H1 (cell line): ENCODE measurements at regions not wholly inside any gene's neighbourhood (a gene's known extent, or its start where the extent isn't known, plus 50 kb on each side); places are given as distances from the start of the nearest gene placed in this dataset.

Experiments
- CTCF ChIA-PET: fragments of 300-600 bp; sonication (Branson Sonifier 250); formaldehyde crosslinking; loops from one replicate; lab custom pipeline; 2021; ENCODE audit not compliant: partially characterized antibody; lab: Charles Lee
- POLR2A ChIA-PET: fragments of 300-600 bp; sonication (Branson Sonifier 250); formaldehyde crosslinking; loops from one replicate; lab custom pipeline; 2021; ENCODE audit warnings: inconsistent platforms; ENCODE audit not compliant: partially characterized antibody; lab: Charles Lee
- DNase-seq, 2 experiments: peaks; one replicate each; pipeline versions ENCODE4 v3.0.0 to v3.0.0-alpha.2; 2010 to 2022; ENCODE audit warnings: low spot score in 2 of 2, low read depth in 1 of 2, mixed read lengths in 1 of 2
- FAIRE-seq: peaks from 2 replicates; lab custom pipeline; 2011; peaks lifted over from hg19 to GRCh38; lab: Jason Lieb, UNC
- H2AFZ ChIP-seq: 2 replicates; pipeline ENCODE4 v1.8.1; 2012; ENCODE audit warnings: low read length, inconsistent platforms
- H2AK5ac ChIP-seq: 2 replicates; pipeline ENCODE4 v1.6.1; 2013; ENCODE audit warnings: low read depth, low read length
- H2BK120ac ChIP-seq: replicated peaks from 2 replicates; pipeline ENCODE3; 2013; ENCODE audit warnings: low read depth, low read length, inconsistent platforms
- H2BK12ac ChIP-seq: 2 replicates; pipeline ENCODE4 v1.6.1; 2013; ENCODE audit warnings: low read depth, low read length
- H2BK15ac ChIP-seq: 2 replicates; pipeline ENCODE4 v1.6.1; 2013; ENCODE audit warnings: low read length
- H2BK20ac ChIP-seq: 2 replicates; pipeline ENCODE4 v1.6.1; 2013; ENCODE audit warnings: low read length
- H2BK5ac ChIP-seq: 2 replicates; pipeline ENCODE4 v1.6.1; 2013; ENCODE audit warnings: low read depth, low read length
- H3K14ac ChIP-seq: 2 replicates; pipeline ENCODE4 v1.6.1; 2013; ENCODE audit warnings: inconsistent platforms; ENCODE audit not compliant: insufficient read length
- H3K18ac ChIP-seq: 2 replicates; pipeline ENCODE4 v1.6.1; 2013; ENCODE audit warnings: low read length; ENCODE audit errors: extremely low read depth
- H3K23ac ChIP-seq: 2 replicates; pipeline ENCODE4 v1.6.1; 2013; ENCODE audit warnings: inconsistent platforms; ENCODE audit not compliant: insufficient read length
- H3K23me2 ChIP-seq: 2 replicates; pipeline ENCODE4 v1.6.1; 2013; ENCODE audit warnings: low read depth, low read length
- H3K27ac ChIP-seq: 2 replicates; pipeline ENCODE4 v1.6.1; 2011; ENCODE audit warnings: low read depth, low read length, inconsistent platforms
- H3K27me3 ChIP-seq, 4 experiments: replicated peaks in 1 of 4; 1 replicate in 1 of 4; 2 replicates in 3 of 4; pipeline versions ENCODE4 v1.6.1 to v1.8.1; 2011 to 2013; ENCODE audit warnings: low read length in 3 of 4, mild to moderate bottlenecking in 3 of 4, inconsistent platforms in 2 of 4, mixed read lengths in 2 of 4, moderate library complexity in 1 of 4; ENCODE audit not compliant: control insufficient read depth in 3 of 4, insufficient read depth in 3 of 4; ENCODE audit errors: extremely low read depth in 1 of 4
- H3K36me3 ChIP-seq, 4 experiments: 2 replicates each; pipeline versions ENCODE4 v1.6.1 to v1.8.1; 2011 to 2013; ENCODE audit warnings: mild to moderate bottlenecking in 4 of 4, low read length in 3 of 4, moderate library complexity in 2 of 4, control low read depth in 1 of 4, inconsistent platforms in 1 of 4; ENCODE audit not compliant: insufficient read depth in 4 of 4, control insufficient read depth in 2 of 4
- H3K4ac ChIP-seq: replicated peaks from 2 replicates; pipeline ENCODE3; 2013; ENCODE audit warnings: low read length, low read depth, mixed read lengths, inconsistent platforms; ENCODE audit not compliant: insufficient read length
- H3K4me1 ChIP-seq, 4 experiments: replicated peaks in 1 of 4; 1 replicate in 1 of 4; 2 replicates in 3 of 4; pipeline versions ENCODE4 v1.6.1 to v1.8.1; 2011 to 2013; ENCODE audit warnings: low read length in 3 of 4, inconsistent platforms in 2 of 4, mixed read lengths in 1 of 4; ENCODE audit not compliant: insufficient read depth in 4 of 4, control insufficient read depth in 3 of 4
- H3K4me2 ChIP-seq, 2 experiments: 2 replicates each; pipeline versions ENCODE4 v1.6.1 to v1.8.1; 2011 to 2013; ENCODE audit warnings: low read depth in 2 of 2, low read length in 2 of 2, control low read depth in 1 of 2, inconsistent platforms in 1 of 2, mild to moderate bottlenecking in 1 of 2; ENCODE audit not compliant: insufficient read depth in 1 of 2
- H3K4me3 ChIP-seq, 4 experiments: fragments of 200-600, 300-600 bp in 1 of 4; sonication (generic), shearing (Covaris generic), sonication (Bioruptor Twin) in 1 of 4; 2 replicates each; pipeline versions ENCODE4 v1.5.1 to v1.8.1; 2011 to 2016; ENCODE audit warnings: low read length in 4 of 4, low read depth in 3 of 4, control low read depth in 2 of 4, inconsistent platforms in 2 of 4, mild to moderate bottlenecking in 2 of 4, mixed read lengths in 1 of 4, moderate library complexity in 1 of 4; ENCODE audit not compliant: insufficient read depth in 2 of 4; ENCODE audit errors: extremely low read depth in 1 of 4
- H3K56ac ChIP-seq: replicated peaks from 2 replicates; pipeline ENCODE3; 2013; ENCODE audit warnings: low read depth, mild to moderate bottlenecking, mixed read lengths, low read length, inconsistent platforms; ENCODE audit not compliant: insufficient read length
- H3K79me1 ChIP-seq: 2 replicates; pipeline ENCODE4 v1.6.1; 2013; ENCODE audit warnings: low read depth, low read length, control low read depth
- H3K79me2 ChIP-seq, 2 experiments: 2 replicates each; pipeline versions ENCODE4 v1.6.1 to v1.8.1; 2012 to 2013; ENCODE audit warnings: low read length in 2 of 2, mild to moderate bottlenecking in 2 of 2, inconsistent platforms in 1 of 2; ENCODE audit not compliant: insufficient read depth in 2 of 2, control insufficient read depth in 1 of 2
- H3K9ac ChIP-seq, 4 experiments: replicated peaks in 1 of 4; 1 replicate in 1 of 4; 2 replicates in 3 of 4; pipeline versions ENCODE4 v1.6.1 to v1.8.1; 2011 to 2013; ENCODE audit warnings: low read depth in 3 of 4, low read length in 3 of 4, control low read depth in 2 of 4, mild to moderate bottlenecking in 2 of 4, moderate library complexity in 2 of 4, inconsistent platforms in 1 of 4; ENCODE audit errors: extremely low read depth in 1 of 4
- H3K9me3 ChIP-seq, 2 experiments: 2 replicates each; pipeline versions ENCODE4 v1.6.1 to v1.8.1; 2012 to 2013; ENCODE audit warnings: mild to moderate bottlenecking in 2 of 2, moderate library complexity in 2 of 2, control low read depth in 1 of 2, inconsistent platforms in 1 of 2, low read depth in 1 of 2, low read length in 1 of 2, mixed read lengths in 1 of 2; ENCODE audit not compliant: insufficient read depth in 2 of 2
- H4K20me1 ChIP-seq, 2 experiments: replicated peaks in 1 of 2; 2 replicates each; pipeline versions ENCODE3 to v1.8.1; 2011 to 2013; ENCODE audit warnings: inconsistent platforms in 2 of 2, low read length in 2 of 2, mild to moderate bottlenecking in 1 of 2; ENCODE audit not compliant: insufficient read depth in 2 of 2, control insufficient read depth in 1 of 2
- H4K5ac ChIP-seq: 2 replicates; pipeline ENCODE4 v1.6.1; 2013; ENCODE audit warnings: low read length, low read depth, mixed read lengths, inconsistent platforms; ENCODE audit not compliant: insufficient read length
- H4K8ac ChIP-seq: 2 replicates; pipeline ENCODE4 v1.8.0; 2013; ENCODE audit warnings: mild to moderate bottlenecking, moderate library complexity, low read length, inconsistent platforms; ENCODE audit not compliant: insufficient read depth; ENCODE audit errors: extremely low read depth
- H4K91ac ChIP-seq: replicated peaks from 2 replicates; pipeline ENCODE3; 2013; ENCODE audit warnings: low read length, mixed read lengths, inconsistent platforms; ENCODE audit not compliant: insufficient read length
- BACH1 ChIP-seq: IDR thresholded peaks from 2 replicates; pipeline ENCODE4 v1.6.1; 2012; ENCODE audit warnings: low read length, improper control_type of control experiment
- KDM1A ChIP-seq: fragments of 200-600, 300-600 bp; sonication (generic); IDR thresholded peaks from 2 replicates; pipeline ENCODE4 v1.7.1; 2016; ENCODE audit warnings: mild to moderate bottlenecking, low read length, borderline replicate concordance
- KDM5A ChIP-seq: fragments of 200-600 bp; IDR thresholded peaks from 2 replicates; pipeline ENCODE4 v1.7.1; 2012; ENCODE audit warnings: mild to moderate bottlenecking, low read length, inconsistent platforms, mixed read lengths
- RFX5 ChIP-seq: IDR thresholded peaks from 2 replicates; pipeline ENCODE4 v1.6.1; 2011; ENCODE audit warnings: low read depth, low read length, improper control_type of control experiment, borderline replicate concordance
- SP2 ChIP-seq: IDR thresholded peaks from 2 replicates; pipeline ENCODE4 v1.6.1; 2012; ENCODE audit warnings: mild to moderate bottlenecking, low read length, inconsistent platforms
- TCF12 ChIP-seq: IDR thresholded peaks from 2 replicates; pipeline ENCODE4 v1.6.1; 2011; ENCODE audit warnings: low read depth, mild to moderate bottlenecking, low read length
- WGBS, 2 experiments: shearing (Covaris generic) in 1 of 2; methylation state at CpG; one replicate each; pipeline versions ENCODE4 v1.1.6 to v1.1.7; 2013 to 2015; ENCODE audit warnings: low lambda C conversion rate in 2 of 2, mixed read lengths in 2 of 2, inconsistent platforms in 1 of 2, low coverage in 1 of 2, missing lambda C conversion rate in 1 of 2; ENCODE audit not compliant: insufficient replicate concordance in 2 of 2, insufficient coverage in 1 of 2, insufficient read length in 1 of 2; ENCODE audit errors: extremely low coverage in 1 of 2, missing lambda C conversion rate in 1 of 2; 5-methylcytosine and 5-hydroxymethylcytosine counted together
- TF ChIP-seq, protein P1 (sequence below), 3 experiments: IDR thresholded peaks; 1 replicate in 2 of 3; 2 replicates in 1 of 3; pipeline versions ENCODE4 v1.5.1 to v1.6.1; 2011; ENCODE audit warnings: low read length in 3 of 3, mild to moderate bottlenecking in 3 of 3, inconsistent platforms in 2 of 3, low read depth in 1 of 3, moderate library complexity in 1 of 3; ENCODE audit not compliant: insufficient read depth in 1 of 3; ENCODE audit errors: control extremely low read depth in 1 of 3

DNA sequence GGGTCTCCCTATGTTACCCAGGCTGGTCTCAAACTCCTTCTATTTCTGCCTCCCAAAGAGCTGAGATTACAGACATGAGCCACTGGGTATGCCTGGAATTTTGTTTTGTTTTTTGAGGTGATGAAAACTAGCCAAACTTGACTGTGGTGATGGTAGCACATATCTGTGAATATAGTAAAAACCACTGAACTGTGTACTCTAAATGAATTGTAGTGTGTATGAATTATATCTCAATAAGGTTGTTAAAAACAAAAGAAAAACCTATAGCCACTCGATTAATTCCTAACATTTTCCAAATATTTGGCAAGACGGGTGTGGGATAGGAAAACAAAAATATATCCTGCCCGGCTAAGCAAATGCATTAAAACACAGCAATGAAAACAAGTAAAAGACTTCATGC lies 1302.3 kb upstream of the CHAC2 start:
- H3K27ac ChIP-seq = no peak overlapping the region
- H3K23me2 ChIP-seq = no peaks in the 10 kb centered on the region; the same call in 1 of the 2 replicates
- no peak overlapping the region for H4K8ac ChIP-seq
- H3K9me3 ChIP-seq = no peaks in the 10 kb centered on the region
- H4K20me1 ChIP-seq = no peaks in the 10 kb centered on the region
- no peak overlapping the region for H3K4me3 ChIP-seq
- H3K79me2 ChIP-seq = no peaks in the 10 kb centered on the region
- no peak overlapping the region for H4K5ac ChIP-seq
- DNase-seq (no peak), FAIRE-seq (no peak)
- H3K9ac ChIP-seq = no peak overlapping the region
- H2BK12ac ChIP-seq = no peak overlapping the region
- H2BK20ac ChIP-seq = no peak overlapping the region
- no peak overlapping the region for H2AFZ ChIP-seq
- H3K18ac ChIP-seq = no peak overlapping the region
- H3K4me1 ChIP-seq = peaks cover 0 to 3% (median 0%) of the 10 kb centered on the region in 4 experiments; a peak in 2 of 7 replicates
- H3K4ac ChIP-seq = no peak overlapping the region
- H3K56ac ChIP-seq = no peak overlapping the region
- WGBS, 2 experiments = 86% methylated on average over 3 of the region's 3 CpGs; no CpG with 5 or more reads in 1 of the 2 experiments
- no peak overlapping the region for H3K4me2 ChIP-seq
- peaks cover 0 to 4% (median 0%) of the 10 kb centered on the region in 4 experiments; a peak in 2 of 7 replicates for H3K27me3 ChIP-seq
- ChIA-PET POLR2A (no interaction called here), CTCF (interaction anchor here (0.7 kb wide), 2 partner anchors 9 to 114 kb away, joined by 4 to 5 read pairs; no protein-coding TSS in a partner anchor)
- no peaks in the 10 kb centered on the region for H3K36me3 ChIP-seq
- H4K91ac ChIP-seq = no peak overlapping the region
- no peak overlapping the region for H2BK5ac ChIP-seq
- H2BK120ac ChIP-seq = no peak overlapping the region
- H3K14ac ChIP-seq = no peak overlapping the region
- H2AK5ac ChIP-seq = no peak overlapping the region
- no peak overlapping the region for H3K23ac ChIP-seq
- no peak overlapping the region for H2BK15ac ChIP-seq
- no peaks in the 10 kb centered on the region for H3K79me1 ChIP-seq
- TF ChIP-seq SP2 (no peak), RFX5 (no peak), KDM5A (no peak), TCF12 (no peak), BACH1 (no peak), KDM1A (no peak)
- TF ChIP-seq, protein P1, sequence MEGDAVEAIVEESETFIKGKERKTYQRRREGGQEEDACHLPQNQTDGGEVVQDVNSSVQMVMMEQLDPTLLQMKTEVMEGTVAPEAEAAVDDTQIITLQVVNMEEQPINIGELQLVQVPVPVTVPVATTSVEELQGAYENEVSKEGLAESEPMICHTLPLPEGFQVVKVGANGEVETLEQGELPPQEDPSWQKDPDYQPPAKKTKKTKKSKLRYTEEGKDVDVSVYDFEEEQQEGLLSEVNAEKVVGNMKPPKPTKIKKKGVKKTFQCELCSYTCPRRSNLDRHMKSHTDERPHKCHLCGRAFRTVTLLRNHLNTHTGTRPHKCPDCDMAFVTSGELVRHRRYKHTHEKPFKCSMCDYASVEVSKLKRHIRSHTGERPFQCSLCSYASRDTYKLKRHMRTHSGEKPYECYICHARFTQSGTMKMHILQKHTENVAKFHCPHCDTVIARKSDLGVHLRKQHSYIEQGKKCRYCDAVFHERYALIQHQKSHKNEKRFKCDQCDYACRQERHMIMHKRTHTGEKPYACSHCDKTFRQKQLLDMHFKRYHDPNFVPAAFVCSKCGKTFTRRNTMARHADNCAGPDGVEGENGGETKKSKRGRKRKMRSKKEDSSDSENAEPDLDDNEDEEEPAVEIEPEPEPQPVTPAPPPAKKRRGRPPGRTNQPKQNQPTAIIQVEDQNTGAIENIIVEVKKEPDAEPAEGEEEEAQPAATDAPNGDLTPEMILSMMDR (IDR thresholded peaks at IDR 0.05; ENCODE audit: control extremely low read depth in 1 of 3, insufficient read depth in 1 of 3, low read depth in 1 of 3, low read length in 3 of 3) = no peak
